ENCODE measurements at regions not wholly inside any gene's neighbourhood (a gene's known extent, or its start where the extent isn't known, plus 50 kb on each side); places are given as distances from the start of the nearest gene placed in this dataset.
A peak's percentile ranks its signal among the peaks of the same experiment; 100 is the strongest.

- H3K4me2 ChIP-seq (ENCODE audit: low read length) = no peak overlapping the region
- no peak overlapping the region for H3K9ac ChIP-seq (ENCODE audit: low read length)
- H3K27me3 ChIP-seq (ENCODE audit: insufficient read depth, low read length) = no peaks in the 10 kb centered on the region
- H3K27ac ChIP-seq (ENCODE audit: low read depth, low read length, poor library complexity, severe bottlenecking) = no peak overlapping the region
- H2AFZ ChIP-seq (ENCODE audit: low read length) = no peak overlapping the region
- no peaks in the 10 kb centered on the region for H3F3A ChIP-seq (ENCODE audit: insufficient read depth, low read length)
- H3K79me2 ChIP-seq (ENCODE audit: insufficient read depth, low read length) = no peaks in the 10 kb centered on the region
- no peak for TF ChIP-seq EZH2 (IDR thresholded peaks at IDR 0.05; ENCODE audit: borderline replicate concordance, low read length)
- TF ChIP-seq, protein P1, sequence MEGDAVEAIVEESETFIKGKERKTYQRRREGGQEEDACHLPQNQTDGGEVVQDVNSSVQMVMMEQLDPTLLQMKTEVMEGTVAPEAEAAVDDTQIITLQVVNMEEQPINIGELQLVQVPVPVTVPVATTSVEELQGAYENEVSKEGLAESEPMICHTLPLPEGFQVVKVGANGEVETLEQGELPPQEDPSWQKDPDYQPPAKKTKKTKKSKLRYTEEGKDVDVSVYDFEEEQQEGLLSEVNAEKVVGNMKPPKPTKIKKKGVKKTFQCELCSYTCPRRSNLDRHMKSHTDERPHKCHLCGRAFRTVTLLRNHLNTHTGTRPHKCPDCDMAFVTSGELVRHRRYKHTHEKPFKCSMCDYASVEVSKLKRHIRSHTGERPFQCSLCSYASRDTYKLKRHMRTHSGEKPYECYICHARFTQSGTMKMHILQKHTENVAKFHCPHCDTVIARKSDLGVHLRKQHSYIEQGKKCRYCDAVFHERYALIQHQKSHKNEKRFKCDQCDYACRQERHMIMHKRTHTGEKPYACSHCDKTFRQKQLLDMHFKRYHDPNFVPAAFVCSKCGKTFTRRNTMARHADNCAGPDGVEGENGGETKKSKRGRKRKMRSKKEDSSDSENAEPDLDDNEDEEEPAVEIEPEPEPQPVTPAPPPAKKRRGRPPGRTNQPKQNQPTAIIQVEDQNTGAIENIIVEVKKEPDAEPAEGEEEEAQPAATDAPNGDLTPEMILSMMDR (IDR thresholded peaks at IDR 0.05; ENCODE audit: low read length) = no peak
- no peaks in the 10 kb centered on the region for H4K20me1 ChIP-seq (ENCODE audit: insufficient read depth, low read length)
- H3K4me3 ChIP-seq (ENCODE audit: low read depth, low read length, poor library complexity, severe bottlenecking) = no peak overlapping the region
- no peaks in the 10 kb centered on the region for H3K36me3 ChIP-seq (ENCODE audit: insufficient read depth, low read length)
- H3K9me3 ChIP-seq (ENCODE audit: low read length) = 0 out of 2 replicates have a peak, but pooled peaks cover 4% of the 10 kb centered on the region
- no peaks in the 10 kb centered on the region for H3K9me2 ChIP-seq (ENCODE audit: low read depth, low read length)
- H3K4me1 ChIP-seq (ENCODE audit: insufficient read depth, low read length, severe bottlenecking) = no peaks in the 10 kb centered on the region
Observed at GRCh38 chr6:12635813-12636212, 80.8 kb upstream of the PHACTR1 start.

DNA sequence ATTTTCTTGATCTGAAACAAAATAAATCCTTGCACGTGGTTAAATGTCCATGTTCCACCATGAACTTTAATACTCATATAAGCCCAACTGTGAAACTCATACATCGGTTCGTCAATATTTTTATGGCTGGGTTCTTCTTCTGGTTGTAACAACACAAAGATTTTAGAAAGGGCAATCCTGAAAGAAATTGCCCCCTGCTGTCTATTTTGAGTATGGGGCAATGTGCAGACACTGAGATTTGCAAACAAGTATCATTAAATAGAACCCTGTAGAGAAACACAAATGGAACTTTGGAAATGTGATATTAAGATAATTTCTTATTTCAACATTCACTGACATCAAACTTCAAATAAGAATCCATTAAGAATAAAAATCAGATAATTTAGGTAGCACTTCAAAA is 80.2 kb upstream of the PHACTR1 start:
- H3K9me3 ChIP-seq (ENCODE audit: low read length) = 0 out of 2 replicates have a peak, but pooled peaks cover 4% of the 10 kb centered on the region
- no peaks in the 10 kb centered on the region for H3K9me2 ChIP-seq (ENCODE audit: low read depth, low read length)
- TF ChIP-seq, protein P1 (IDR thresholded peaks at IDR 0.05; ENCODE audit: low read length) = peak; percentile 31; the same call in 1 of the 2 replicates
- no peak for TF ChIP-seq EZH2 (IDR thresholded peaks at IDR 0.05; ENCODE audit: borderline replicate concordance, low read length)

DNA sequence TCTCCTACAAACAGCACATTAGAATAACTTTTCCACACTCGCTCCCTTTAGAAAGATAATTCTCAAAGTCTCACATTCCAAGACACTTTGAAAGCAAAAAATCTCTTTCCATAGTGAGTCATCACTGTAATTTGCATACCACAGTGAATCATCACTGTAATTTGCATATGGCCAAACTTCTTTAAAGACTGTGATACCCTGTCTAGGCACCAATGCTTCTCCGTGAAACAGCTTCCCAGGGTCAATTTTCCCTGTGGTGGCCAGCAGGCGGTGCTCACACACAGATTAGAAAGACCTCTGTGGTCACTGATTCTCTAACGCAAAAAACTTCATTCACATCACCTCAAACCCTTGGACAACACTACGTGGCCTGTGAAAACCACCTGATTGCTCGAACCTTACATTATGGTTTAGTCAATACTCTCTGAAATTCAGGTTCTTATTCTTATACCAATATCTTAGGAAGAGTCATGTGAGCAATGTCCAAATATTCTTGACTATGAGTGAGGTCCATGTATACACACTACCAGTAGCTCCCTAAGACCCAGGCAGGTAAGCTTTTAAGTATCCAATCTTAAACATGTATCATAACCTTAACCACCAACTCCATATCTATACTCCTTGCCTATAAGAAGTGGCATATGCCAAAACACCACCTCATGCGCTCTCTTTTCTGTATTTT is 78.5 kb upstream of the PHACTR1 start:
- Histone ChIP-seq H2AFZ (ENCODE audit: low read length) (no peak overlapping the region), H3K4me3 (ENCODE audit: low read depth, low read length, poor library complexity, severe bottlenecking) (no peak overlapping the region), H3F3A (ENCODE audit: insufficient read depth, low read length) (no peaks in the 10 kb centered on the region), H3K9me3 (ENCODE audit: low read length) (0 out of 2 replicates have a peak, but pooled peaks cover 4% of the 10 kb centered on the region), H4K20me1 (ENCODE audit: insufficient read depth, low read length) (no peaks in the 10 kb centered on the region), H3K36me3 (ENCODE audit: insufficient read depth, low read length) (no peaks in the 10 kb centered on the region), H3K4me1 (ENCODE audit: insufficient read depth, low read length, severe bottlenecking) (no peaks in the 10 kb centered on the region), H3K9ac (ENCODE audit: low read length) (no peak overlapping the region), H3K27me3 (ENCODE audit: insufficient read depth, low read length) (no peaks in the 10 kb centered on the region), H3K79me2 (ENCODE audit: insufficient read depth, low read length) (no peaks in the 10 kb centered on the region), H3K9me2 (ENCODE audit: low read depth, low read length) (no peaks in the 10 kb centered on the region), H3K27ac (ENCODE audit: low read depth, low read length, poor library complexity, severe bottlenecking) (no peak overlapping the region), H3K4me2 (ENCODE audit: low read length) (no peak overlapping the region)
- TF ChIP-seq, protein P1 (IDR thresholded peaks at IDR 0.05; ENCODE audit: low read length) = peak; percentile 81
- no peak for TF ChIP-seq EZH2 (IDR thresholded peaks at IDR 0.05; ENCODE audit: borderline replicate concordance, low read length)

More for the DNA sequence above, 80.2 kb upstream of the PHACTR1 start:
- Histone ChIP-seq H3K4me2 (ENCODE audit: low read length) (no peak overlapping the region), H3K4me1 (ENCODE audit: insufficient read depth, low read length, severe bottlenecking) (no peaks in the 10 kb centered on the region), H3K9ac (ENCODE audit: low read length) (no peak overlapping the region), H3K4me3 (ENCODE audit: low read depth, low read length, poor library complexity, severe bottlenecking) (no peak overlapping the region), H3K79me2 (ENCODE audit: insufficient read depth, low read length) (no peaks in the 10 kb centered on the region), H4K20me1 (ENCODE audit: insufficient read depth, low read length) (no peaks in the 10 kb centered on the region), H3K36me3 (ENCODE audit: insufficient read depth, low read length) (no peaks in the 10 kb centered on the region), H3K27me3 (ENCODE audit: insufficient read depth, low read length) (no peaks in the 10 kb centered on the region), H3K27ac (ENCODE audit: low read depth, low read length, poor library complexity, severe bottlenecking) (no peak overlapping the region), H2AFZ (ENCODE audit: low read length) (no peak overlapping the region), H3F3A (ENCODE audit: insufficient read depth, low read length) (no peaks in the 10 kb centered on the region)
